Stimulated activated CD4-positive, alpha-beta T cell treated with anti-CD3 and anti-CD28 coated beads, Interleukin-1b, Interleukin-23, amount 100 ng/mL, for 1 hour (primary cell): ENCODE measurements at regions not wholly inside any gene's neighbourhood (a gene's known extent, or its start where the extent isn't known, plus 50 kb on each side); places are given as distances from the start of the nearest gene placed in this dataset.
"Not testable (repeated sequence)": the region's sequence is repeated elsewhere in the genome, so short reads cannot be mapped to it uniquely, and the experiment has no call there.

Experiments used
- DNase-seq, 2 donors: peaks; one replicate each; pipeline ENCODE4 v3.0.0-alpha.2; 2020; ENCODE audit warnings: low read depth in 2 of 2

GRCh38 chr17:6257336-6257735, 177.6 kb downstream of the AIPL1 start:
- DNase-seq, result no peak

GRCh38 chr17:6255322-6255721, 179.6 kb downstream of the AIPL1 start:
- DNase-seq, result no peak

GRCh38 chr17:6254036-6254435, 180.9 kb downstream of the AIPL1 start:
- DNase-seq, result no peak

- not testable (repeated sequence) for DNase-seq
Observed at GRCh38 chr17:6251640-6252039, 181.5 kb downstream of the WSCD1 start.

- no peak for DNase-seq
Observed at GRCh38 chr17:6249732-6250131, 179.6 kb downstream of the WSCD1 start.

- no peak for DNase-seq
Observed at GRCh38 chr17:6248061-6248460, 177.9 kb downstream of the WSCD1 start.

GRCh38 chr17:6245301-6246177, 175.4 kb downstream of the WSCD1 start:
- DNase-seq, result no peak

- DNase-seq, result no peak
Observed at GRCh38 chr17:6244796-6245195, 174.6 kb downstream of the WSCD1 start.

GRCh38 chr17:6244253-6244652, 174.1 kb downstream of the WSCD1 start:
- DNase-seq, result no peak

GRCh38 chr17:6243186-6243585, 173.0 kb downstream of the WSCD1 start:
- DNase-seq, result no peak

- no peak for DNase-seq
Observed at GRCh38 chr17:6241996-6242395, 171.8 kb downstream of the WSCD1 start.

- no peak for DNase-seq
Observed at GRCh38 chr17:6241381-6241780, 171.2 kb downstream of the WSCD1 start.

GRCh38 chr17:6240601-6241000, 170.4 kb downstream of the WSCD1 start:
- DNase-seq, result no peak

GRCh38 chr17:6240001-6240400, 169.8 kb downstream of the WSCD1 start:
- DNase-seq, result no peak

- DNase-seq, result no peak
Observed at GRCh38 chr17:6239241-6239798, 169.1 kb downstream of the WSCD1 start.

GRCh38 chr17:6233856-6234255, 163.7 kb downstream of the WSCD1 start:
- no peak for DNase-seq

- DNase-seq, result no peak
Observed at GRCh38 chr17:6233339-6233738, 163.2 kb downstream of the WSCD1 start.

GRCh38 chr17:6232732-6233101, 162.5 kb downstream of the WSCD1 start:
- DNase-seq, result no peak

- no peak for DNase-seq
Observed at GRCh38 chr17:6231886-6232731, 161.9 kb downstream of the WSCD1 start.

GRCh38 chr17:6231465-6231864, 161.3 kb downstream of the WSCD1 start:
- no peak for DNase-seq

- no peak for DNase-seq
Observed at GRCh38 chr17:6218333-6218732, 148.2 kb downstream of the WSCD1 start.
